PFSK-1 (cell line): ENCODE measurements at regions not wholly inside any gene's neighbourhood (a gene's known extent, or its start where the extent isn't known, plus 50 kb on each side); places are given as distances from the start of the nearest gene placed in this dataset.

Source experiments
- POLR2AphosphoS5 ChIP-seq: IDR thresholded peaks from 2 replicates; pipeline ENCODE4 v1.6.1; 2012; ENCODE audit warnings: low read depth, mild to moderate bottlenecking, control low read depth, low read length, moderate library complexity
- REST ChIP-seq, 2 experiments: IDR thresholded peaks; 2 replicates each; pipeline versions ENCODE4 v1.6.1 to v1.8.0; 2011 to 2012; ENCODE audit warnings: low read depth in 2 of 2, low read length in 2 of 2, control low read depth in 1 of 2, inconsistent platforms in 1 of 2, mild to moderate bottlenecking in 1 of 2, moderate library complexity in 1 of 2; ENCODE audit not compliant: insufficient read depth in 1 of 2
- SIN3A ChIP-seq: IDR thresholded peaks from 2 replicates; pipeline ENCODE4 v1.6.1; 2012; ENCODE audit warnings: mild to moderate bottlenecking, low read length, moderate library complexity, borderline replicate concordance; ENCODE audit not compliant: insufficient read depth
- TAF1 ChIP-seq: IDR thresholded peaks from 2 replicates; pipeline ENCODE4 v1.6.1; 2012; ENCODE audit warnings: low read length, control low read depth, borderline replicate concordance; ENCODE audit not compliant: insufficient read depth

GRCh38 chr15:58329211-58329610, 102.6 kb upstream of the LIPC start:
- TF ChIP-seq TAF1 (no peak), POLR2AphosphoS5 (no peak), SIN3A (no peak), REST (IDR thresholded peaks at IDR 0.05; ENCODE audit: insufficient read depth in 1 of 2, low read depth in 2 of 2, low read length in 2 of 2) (no peak)
